ENCODE measurements at regions not wholly inside any gene's neighbourhood (a gene's known extent, or its start where the extent isn't known, plus 50 kb on each side); places are given as distances from the start of the nearest gene placed in this dataset.

DNA sequence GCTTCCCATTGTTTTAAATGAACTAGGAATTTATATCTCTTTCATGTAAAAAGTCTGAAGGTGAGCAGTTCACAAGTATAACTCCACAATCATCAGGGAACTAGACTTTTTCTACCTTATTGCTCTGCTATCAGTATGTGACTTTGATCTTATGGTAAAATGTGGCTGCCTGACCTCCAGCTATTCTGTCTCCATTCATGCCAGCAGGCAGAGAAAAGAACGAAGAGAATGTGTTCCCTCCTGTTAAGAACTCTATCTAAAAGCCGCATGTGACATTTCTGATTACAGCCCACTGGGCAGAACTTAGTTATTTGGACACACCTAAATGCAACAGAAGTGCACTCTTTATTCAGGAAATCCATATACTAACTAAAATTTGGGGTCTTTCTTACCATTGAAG is 102.8 kb upstream of the MBL2 start:
- DNase-seq: no peak
- CTCF ChIA-PET: no interaction called here
- no peaks in the 10 kb centered on the region for H3K36me3 Mint-ChIP-seq (ENCODE audit: low read depth)
- H3K4me3 Mint-ChIP-seq: no peak overlapping the region
- intact Hi-C loops (cut with micrococcal nuclease): no loop called here
- H3K4me1 Mint-ChIP-seq (ENCODE audit: low read depth): no peaks in the 10 kb centered on the region
- no peak overlapping the region for H3K27ac Mint-ChIP-seq
- no peaks in the 10 kb centered on the region for H3K27me3 Mint-ChIP-seq (ENCODE audit: low read depth)
- H3K9me3 Mint-ChIP-seq: peaks cover 3% of the 10 kb centered on the region

DNA sequence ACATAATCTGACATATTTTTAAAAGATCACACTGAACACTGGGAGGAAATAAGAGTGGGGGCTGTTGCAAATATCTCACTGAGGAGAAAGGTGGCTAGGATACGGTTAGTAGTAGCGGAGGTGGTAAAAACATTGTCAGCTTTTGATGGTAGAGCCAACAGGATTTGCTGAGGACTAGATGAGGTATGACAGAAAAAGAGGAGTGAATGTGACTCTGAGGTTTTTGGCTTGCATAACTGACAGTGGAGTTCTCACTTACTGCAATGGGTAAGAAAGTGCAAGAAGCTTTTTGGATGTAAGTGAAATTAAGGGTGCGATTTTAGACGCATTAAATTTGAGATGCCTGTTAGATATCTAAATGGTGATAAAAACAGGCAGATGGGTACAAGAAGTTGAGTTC is 102.0 kb upstream of the MBL2 start:
- Mint-ChIP-seq H3K36me3 (ENCODE audit: low read depth) (no peaks in the 10 kb centered on the region), H3K27me3 (ENCODE audit: low read depth) (no peaks in the 10 kb centered on the region), H3K9me3 (peaks cover 3% of the 10 kb centered on the region), H3K4me3 (no peak overlapping the region), H3K27ac (no peak overlapping the region), H3K4me1 (ENCODE audit: low read depth) (no peaks in the 10 kb centered on the region)
- no peak for DNase-seq
- CTCF ChIA-PET: interaction anchor here (1.1 kb wide), 1 partner anchor 14 kb away, joined by 7 read pairs; no protein-coding TSS in a partner anchor
- intact Hi-C loops (cut with micrococcal nuclease): no loop called here

DNA sequence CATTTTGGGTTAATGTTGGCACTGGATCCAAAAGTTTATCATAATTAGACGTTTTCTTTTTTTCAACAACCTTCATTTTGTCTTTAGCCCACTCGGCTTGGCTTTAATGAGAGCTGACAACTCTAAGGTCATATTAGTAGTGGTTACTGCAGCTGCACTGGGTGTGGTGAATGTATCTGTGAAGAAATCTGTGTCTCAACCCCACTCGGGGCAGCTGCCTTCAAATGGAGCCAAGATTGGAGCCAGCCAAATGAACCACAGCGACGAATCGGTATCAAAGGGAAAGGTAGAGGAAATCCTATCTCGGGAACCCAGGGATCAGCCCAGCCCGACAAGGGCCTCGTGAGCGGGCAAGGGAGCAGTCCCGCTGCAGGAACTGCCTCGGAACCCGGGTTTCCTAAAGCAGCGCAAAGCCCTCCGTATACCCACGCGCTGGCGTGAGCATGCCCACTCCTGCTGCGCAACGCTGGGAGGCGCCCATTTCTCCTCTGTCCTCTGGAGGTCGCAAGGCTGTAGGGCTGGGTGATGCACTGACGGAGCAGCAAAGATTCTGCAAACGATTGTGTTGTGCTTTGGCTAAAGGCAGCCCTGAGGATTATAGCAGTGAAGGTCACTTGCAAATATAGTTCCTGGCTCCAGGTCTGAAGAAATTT is 98.7 kb upstream of the MBL2 start:
- peaks cover 10% of the 10 kb centered on the region for H3K9me3 Mint-ChIP-seq
- H3K4me3 Mint-ChIP-seq: no peak overlapping the region
- no peaks in the 10 kb centered on the region for H3K27me3 Mint-ChIP-seq (ENCODE audit: low read depth)
- H3K36me3 Mint-ChIP-seq (ENCODE audit: low read depth): peaks cover 2% of the 10 kb centered on the region
- CTCF ChIA-PET: no interaction called here
- intact Hi-C loops (cut with micrococcal nuclease): no loop called here
- DNase-seq: no peak
- H3K27ac Mint-ChIP-seq: no peak overlapping the region
- no peaks in the 10 kb centered on the region for H3K4me1 Mint-ChIP-seq (ENCODE audit: low read depth)

DNA sequence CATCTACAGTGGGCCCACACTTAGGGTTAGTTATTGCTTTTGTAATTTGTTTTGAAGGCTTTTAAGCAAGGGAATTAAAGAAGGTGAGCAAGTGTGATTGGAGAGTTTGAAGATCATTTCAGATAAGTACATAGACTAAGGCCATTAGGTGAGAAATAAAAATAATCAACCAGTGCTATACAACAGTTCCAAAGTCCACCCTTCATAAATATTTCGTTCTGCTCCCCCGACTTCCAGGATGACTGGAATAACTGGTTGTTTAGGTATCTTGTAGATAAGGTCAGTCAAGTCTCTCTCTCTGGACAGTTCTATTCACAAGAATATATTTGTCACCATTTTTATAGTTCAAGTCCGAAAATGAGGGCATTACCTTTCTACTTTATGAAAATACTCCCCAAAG is 98.0 kb upstream of the MBL2 start:
- no peak overlapping the region for H3K4me3 Mint-ChIP-seq
- no peaks in the 10 kb centered on the region for H3K27me3 Mint-ChIP-seq (ENCODE audit: low read depth)
- peaks cover 10% of the 10 kb centered on the region for H3K9me3 Mint-ChIP-seq
- DNase-seq: no peak
- H3K27ac Mint-ChIP-seq: no peak overlapping the region
- H3K36me3 Mint-ChIP-seq (ENCODE audit: low read depth): peaks cover 2% of the 10 kb centered on the region
- CTCF ChIA-PET: no interaction called here
- H3K4me1 Mint-ChIP-seq (ENCODE audit: low read depth): no peaks in the 10 kb centered on the region
- intact Hi-C loops (cut with micrococcal nuclease): no loop called here

DNA sequence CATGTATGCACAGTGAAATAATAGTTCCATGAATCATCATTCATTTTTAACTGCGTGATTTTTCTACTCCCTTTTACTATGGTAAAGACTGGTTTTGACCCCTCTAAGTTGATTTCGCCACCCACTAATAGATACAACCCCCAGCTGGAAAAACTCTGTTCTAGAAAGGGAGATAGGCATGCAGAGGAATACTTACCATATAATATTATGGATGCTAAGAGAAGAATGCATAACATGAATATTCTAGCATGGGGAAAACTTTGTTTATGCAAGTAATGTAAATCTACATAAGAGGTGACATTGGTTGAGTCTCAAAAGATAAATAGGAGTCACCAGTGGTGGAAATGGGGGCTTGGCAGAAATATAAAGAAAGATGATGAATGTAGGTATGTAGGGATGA is 97.3 kb upstream of the MBL2 start:
- H3K9me3 Mint-ChIP-seq: peaks cover 10% of the 10 kb centered on the region
- no peak overlapping the region for H3K4me3 Mint-ChIP-seq
- H3K27me3 Mint-ChIP-seq (ENCODE audit: low read depth): no peaks in the 10 kb centered on the region
- CTCF ChIA-PET: no interaction called here
- no peaks in the 10 kb centered on the region for H3K4me1 Mint-ChIP-seq (ENCODE audit: low read depth)
- intact Hi-C loops (cut with micrococcal nuclease): no loop called here
- peaks cover 2% of the 10 kb centered on the region for H3K36me3 Mint-ChIP-seq (ENCODE audit: low read depth)
- DNase-seq: no peak
- H3K27ac Mint-ChIP-seq: no peak overlapping the region

DNA sequence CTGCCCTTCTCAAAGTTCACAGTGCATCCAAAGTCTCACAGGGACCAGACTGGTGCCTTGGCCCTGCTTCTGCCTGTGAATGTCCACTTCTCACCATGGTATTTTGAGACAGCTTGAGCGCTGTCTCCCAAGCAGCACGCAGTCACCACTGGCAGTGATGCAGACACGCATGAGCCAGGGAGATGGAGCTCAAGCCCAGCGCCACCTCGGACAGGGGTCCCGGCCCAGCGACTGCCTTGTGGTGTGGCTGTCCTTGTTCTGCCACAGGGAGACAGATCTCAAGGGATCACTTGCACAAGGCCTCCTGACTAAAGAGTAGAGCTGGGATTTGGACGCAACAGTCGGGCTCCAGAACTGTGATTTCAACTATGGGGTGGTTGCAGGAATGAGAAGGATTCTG is 92.6 kb upstream of the MBL2 start:
- Mint-ChIP-seq H3K27me3 (ENCODE audit: low read depth) (no peaks in the 10 kb centered on the region), H3K4me1 (ENCODE audit: low read depth) (no peaks in the 10 kb centered on the region), H3K27ac (no peak overlapping the region), H3K9me3 (peaks cover 10% of the 10 kb centered on the region), H3K4me3 (no peak overlapping the region), H3K36me3 (ENCODE audit: low read depth) (peaks cover 2% of the 10 kb centered on the region)
- no peak for DNase-seq
- intact Hi-C loops (cut with micrococcal nuclease): no loop called here
- CTCF ChIA-PET: no interaction called here

DNA sequence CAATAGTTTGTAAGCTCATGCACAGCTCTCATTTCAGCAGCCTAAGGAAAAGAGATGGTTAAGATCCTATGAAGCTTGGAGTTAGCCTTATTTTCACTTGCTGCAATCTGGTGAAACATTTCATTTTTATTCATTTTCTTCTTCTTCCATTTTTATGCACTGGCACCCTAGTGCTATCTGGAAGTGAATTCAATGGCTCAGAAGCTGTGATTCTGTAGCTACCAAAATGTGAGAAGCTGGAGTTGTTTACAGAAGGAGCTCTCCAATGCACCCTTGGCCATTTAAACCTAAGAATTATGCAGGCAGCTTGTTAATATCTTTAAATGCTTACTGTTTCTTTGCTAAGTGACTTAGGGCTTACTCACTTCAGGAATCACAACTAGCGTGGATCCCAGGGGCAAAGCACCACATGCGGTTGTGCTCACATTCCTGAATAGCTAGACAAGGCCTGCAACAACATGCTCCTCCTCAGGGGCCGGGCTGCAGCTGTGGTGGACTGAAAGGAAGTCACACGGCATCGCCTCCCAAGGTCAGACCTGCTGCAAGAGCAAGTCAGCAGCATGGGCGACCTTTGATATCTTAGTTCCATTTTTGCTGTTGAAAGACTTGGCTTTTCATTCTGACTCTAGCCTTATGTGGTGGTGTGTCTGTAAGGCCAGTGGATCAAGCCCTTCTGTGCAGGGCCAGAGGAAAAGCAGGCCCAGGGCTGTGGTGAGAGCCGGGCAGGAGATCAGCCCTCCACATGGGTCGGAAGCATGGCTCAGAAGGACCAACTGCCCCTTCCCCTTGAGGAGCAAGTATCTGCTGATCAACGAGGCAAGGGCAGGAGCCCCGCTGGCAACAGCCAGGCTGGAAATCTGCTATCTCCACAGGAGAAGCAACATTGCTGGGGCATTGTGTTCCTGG is 91.9 kb upstream of the MBL2 start:
- H3K36me3 Mint-ChIP-seq (ENCODE audit: low read depth): peaks cover 2% of the 10 kb centered on the region
- DNase-seq: no peak
- H3K27ac Mint-ChIP-seq: no peak overlapping the region
- CTCF ChIA-PET: no interaction called here
- no peak overlapping the region for H3K4me3 Mint-ChIP-seq
- intact Hi-C loops (cut with micrococcal nuclease): no loop called here
- H3K9me3 Mint-ChIP-seq: peaks cover 11% of the 10 kb centered on the region
- no peaks in the 10 kb centered on the region for H3K27me3 Mint-ChIP-seq (ENCODE audit: low read depth)
- H3K4me1 Mint-ChIP-seq (ENCODE audit: low read depth): no peaks in the 10 kb centered on the region

DNA sequence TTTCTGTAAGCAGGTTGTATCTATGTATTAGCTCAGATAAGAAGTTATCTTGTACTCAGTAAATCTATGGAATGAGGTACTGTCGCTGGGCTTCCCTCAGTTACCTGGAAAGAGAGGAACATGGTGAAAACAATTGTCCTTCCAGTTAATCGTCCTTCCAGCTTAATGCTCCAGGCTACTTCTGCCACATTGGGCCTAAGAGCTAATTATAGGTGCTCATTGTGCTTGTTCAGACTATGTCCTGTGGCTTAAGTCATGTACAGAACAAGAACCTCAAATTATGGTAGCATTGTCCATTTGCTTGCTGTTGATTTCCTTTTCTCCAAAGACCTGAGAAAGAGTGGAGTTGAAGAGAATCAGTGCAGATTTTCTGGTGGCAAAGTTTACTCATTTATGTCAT is 86.1 kb upstream of the MBL2 start:
- H3K27me3 Mint-ChIP-seq (ENCODE audit: low read depth): no peaks in the 10 kb centered on the region
- peaks cover 3% of the 10 kb centered on the region for H3K9me3 Mint-ChIP-seq
- DNase-seq: no peak
- H3K4me1 Mint-ChIP-seq (ENCODE audit: low read depth): no peaks in the 10 kb centered on the region
- no peak overlapping the region for H3K27ac Mint-ChIP-seq
- no peak overlapping the region for H3K4me3 Mint-ChIP-seq
- CTCF ChIA-PET: interaction anchor here (0.7 kb wide), 1 partner anchor 29 kb away, joined by 3 read pairs; no protein-coding TSS in a partner anchor
- intact Hi-C loops (cut with micrococcal nuclease): no loop called here
- no peaks in the 10 kb centered on the region for H3K36me3 Mint-ChIP-seq (ENCODE audit: low read depth)

DNA sequence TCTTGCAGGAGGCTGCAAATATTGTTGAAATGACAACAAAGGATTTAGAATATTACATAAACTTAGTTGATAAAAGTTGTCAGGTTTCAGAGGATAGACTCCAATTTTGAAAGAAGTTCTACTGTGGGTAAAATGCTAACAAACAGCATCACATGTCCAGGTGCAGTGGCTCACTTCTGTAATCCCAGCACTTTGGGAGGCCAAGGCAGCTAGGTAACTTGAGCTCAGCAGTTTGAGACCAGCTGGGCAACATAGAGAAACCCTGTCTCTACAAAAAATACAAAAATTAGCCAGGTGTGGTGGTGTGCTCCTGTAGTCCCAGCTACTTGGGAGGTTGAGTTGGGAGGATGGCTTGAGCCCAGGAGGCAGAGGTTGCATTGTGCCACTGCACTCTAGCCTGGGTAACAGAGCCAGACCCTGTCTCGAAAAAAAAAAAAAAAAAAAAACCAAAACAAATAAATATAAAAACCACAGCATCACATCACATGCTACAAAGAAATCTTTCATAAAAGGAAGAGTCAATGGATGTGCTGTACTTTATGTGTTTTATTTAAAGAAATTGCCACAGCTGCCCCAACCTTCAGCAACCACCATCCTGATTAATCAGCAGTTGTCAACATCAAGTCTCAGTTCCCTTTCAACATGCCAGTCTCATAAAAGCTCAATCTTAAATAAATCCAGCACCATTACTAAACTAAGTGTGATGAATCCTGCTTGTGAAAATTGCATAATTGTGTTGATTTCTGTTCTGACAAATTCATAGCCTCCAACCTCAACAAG is 83.2 kb upstream of the MBL2 start:
- no peak for DNase-seq
- CTCF ChIA-PET: no interaction called here
- Mint-ChIP-seq H3K4me3 (no peak overlapping the region), H3K36me3 (ENCODE audit: low read depth) (no peaks in the 10 kb centered on the region), H3K27me3 (ENCODE audit: low read depth) (no peaks in the 10 kb centered on the region), H3K4me1 (ENCODE audit: low read depth) (no peaks in the 10 kb centered on the region), H3K9me3 (peaks cover 1% of the 10 kb centered on the region), H3K27ac (no peak overlapping the region)
- intact Hi-C loops (cut with micrococcal nuclease): no loop called here

DNA sequence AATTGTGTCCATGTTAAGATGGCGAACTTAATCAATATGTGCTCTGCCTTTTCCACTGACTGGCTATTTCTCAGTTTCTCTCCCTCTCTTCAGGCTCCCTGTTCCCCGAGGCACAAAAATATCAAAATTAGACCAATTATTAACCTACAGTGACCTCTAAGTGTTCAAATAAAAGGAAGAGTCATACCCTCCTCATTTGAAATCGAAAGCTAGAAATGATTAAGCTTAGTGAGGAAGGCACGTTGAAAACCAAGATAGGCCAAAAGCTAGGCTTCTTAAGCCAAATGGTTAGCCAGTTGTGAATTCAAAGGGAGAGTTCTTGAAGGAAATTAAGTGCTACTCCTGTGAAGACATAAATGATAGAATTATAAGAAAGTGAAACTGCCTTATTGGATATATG is 81.1 kb upstream of the MBL2 start:
- H3K27ac Mint-ChIP-seq: no peak overlapping the region
- CTCF ChIA-PET: no interaction called here
- intact Hi-C loops (cut with micrococcal nuclease): no loop called here
- no peak for DNase-seq
- H3K27me3 Mint-ChIP-seq (ENCODE audit: low read depth): no peaks in the 10 kb centered on the region
- no peak overlapping the region for H3K4me3 Mint-ChIP-seq
- peaks cover 4% of the 10 kb centered on the region for H3K9me3 Mint-ChIP-seq
- no peaks in the 10 kb centered on the region for H3K36me3 Mint-ChIP-seq (ENCODE audit: low read depth)
- no peaks in the 10 kb centered on the region for H3K4me1 Mint-ChIP-seq (ENCODE audit: low read depth)

DNA sequence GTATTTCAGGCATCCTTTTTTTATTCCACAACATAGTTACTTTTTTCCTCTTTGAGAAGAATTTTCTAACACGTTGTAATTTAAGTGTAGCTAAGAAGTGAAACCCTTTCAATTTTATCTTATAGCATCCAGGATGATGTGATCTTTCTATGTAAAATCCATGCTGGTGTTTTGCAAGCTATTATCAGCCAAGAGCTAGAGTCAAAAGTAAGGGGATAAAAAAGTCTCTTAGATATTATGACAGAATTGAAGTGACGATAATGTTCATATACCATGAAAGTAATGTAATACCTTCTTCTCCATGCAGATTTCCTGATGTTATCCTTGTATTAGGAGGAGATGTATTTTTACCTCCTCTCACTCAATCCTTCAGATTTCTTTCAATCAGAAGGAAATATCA is 64.2 kb upstream of the MBL2 start:
- peaks cover 13% of the 10 kb centered on the region for H3K9me3 Mint-ChIP-seq
- intact Hi-C loops (cut with micrococcal nuclease): no loop called here
- H3K36me3 Mint-ChIP-seq (ENCODE audit: low read depth): no peaks in the 10 kb centered on the region
- no peaks in the 10 kb centered on the region for H3K27me3 Mint-ChIP-seq (ENCODE audit: low read depth)
- H3K4me1 Mint-ChIP-seq (ENCODE audit: low read depth): no peaks in the 10 kb centered on the region
- CTCF ChIA-PET: no interaction called here
- H3K4me3 Mint-ChIP-seq: no peak overlapping the region
- H3K27ac Mint-ChIP-seq: no peak overlapping the region
- no peak for DNase-seq

Measured in activated naive CD4-positive, alpha-beta T cell treated with anti-CD3 and anti-CD28 coated beads for 36 hours (primary cell).